ENCODE measurements at regions not wholly inside any gene's neighbourhood (a gene's known extent, or its start where the extent isn't known, plus 50 kb on each side); places are given as distances from the start of the nearest gene placed in this dataset.

DNA sequence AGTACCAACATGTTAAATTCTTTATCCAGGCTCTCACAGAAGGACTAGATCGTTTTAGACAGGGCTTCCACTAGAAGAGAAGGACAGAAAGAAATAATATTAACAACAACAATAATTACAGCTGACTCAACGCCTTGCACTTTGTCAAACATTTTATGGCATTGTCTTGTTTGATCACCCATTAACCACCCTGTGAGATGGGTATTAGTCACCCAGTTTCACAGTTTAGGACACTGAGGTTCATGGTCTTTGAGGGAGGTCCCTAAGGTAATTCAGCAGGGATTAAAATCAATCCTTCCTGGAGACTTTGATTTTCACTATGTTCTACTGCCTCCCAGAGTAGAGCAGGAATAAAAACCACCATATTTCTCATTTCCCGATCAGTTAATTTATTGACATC is 51.4 kb upstream of the BNC2 start:
- H3K4me3 ChIP-seq (IDR thresholded peaks at IDR 0.05; ENCODE audit: insufficient read depth, low read depth, low read length), result no peak overlapping the region
- H2AFZ ChIP-seq (ENCODE audit: low read depth), result no peak overlapping the region
- no peak for TF ChIP-seq CTCF (conservative IDR thresholded peaks at IDR 0.05; ENCODE audit: low read depth, low read length)
- H4K20me1 ChIP-seq (ENCODE audit: insufficient read depth), result no peaks in the 10 kb centered on the region
- no peaks in the 10 kb centered on the region for H3K36me3 ChIP-seq (ENCODE audit: insufficient read depth)
- no peak overlapping the region for H3K4me2 ChIP-seq
- H3K4me1 ChIP-seq (ENCODE audit: low read depth, poor library complexity, severe bottlenecking), result no peaks in the 10 kb centered on the region
- H3K79me2 ChIP-seq (ENCODE audit: insufficient read depth, low read depth), result no peaks in the 10 kb centered on the region
- no peaks in the 10 kb centered on the region for H3K27me3 ChIP-seq (ENCODE audit: insufficient read depth, low read depth)
- no peak overlapping the region for H3K9ac ChIP-seq
- no peak overlapping the region for H3K27ac ChIP-seq

All from KMS-11 (cell line).